CD4-positive, alpha-beta T cell (primary cell): ENCODE measurements at regions not wholly inside any gene's neighbourhood (a gene's known extent, or its start where the extent isn't known, plus 50 kb on each side); places are given as distances from the start of the nearest gene placed in this dataset.

Experiments
- ATAC-seq: fragments of 200-7000 bp; cut with Tn5 transposase; one replicate; pipeline ENCODE4 v1.10.0; 2022; ENCODE audit warnings: mild to moderate bottlenecking; ENCODE audit not compliant: poor library complexity
- CTCF ChIA-PET: fragments of 350-600 bp; sonication (Branson Sonifier 250); formaldehyde crosslinking; loops from one replicate; lab custom pipeline; 2021; ENCODE audit warnings: antibody characterized with exemption, inconsistent platforms; lab: Charles Lee
- POLR2A ChIA-PET: fragments of 350-600 bp; sonication (Branson Sonifier 250); formaldehyde crosslinking; loops from one replicate; lab custom pipeline; 2021; ENCODE audit warnings: antibody characterized with exemption, inconsistent platforms; lab: Charles Lee
- DNase-seq, 14 experiments: peaks; one replicate each; pipeline ENCODE4 v3.0.0-alpha.2; 2013 to 2020; ENCODE audit warnings: mixed read lengths in 2 of 14
- H3K27ac ChIP-seq, 2 donors: one replicate each; pipeline versions ENCODE4 v1.5.1 to v1.7.0; 2013; ENCODE audit warnings: low read length in 2 of 2, low read depth in 1 of 2, mild to moderate bottlenecking in 1 of 2
- H3K27me3 ChIP-seq, 2 experiments: 1 replicate in 1 of 2; 2 replicates in 1 of 2; pipeline versions ENCODE4 v1.6.1 to v1.7.0; 2013; ENCODE audit warnings: low read length in 2 of 2, control low read depth in 1 of 2, mild to moderate bottlenecking in 1 of 2, moderate library complexity in 1 of 2; ENCODE audit not compliant: insufficient read depth in 2 of 2, control insufficient read depth in 1 of 2
- H3K36me3 ChIP-seq: one replicate; pipeline ENCODE4 v1.6.1; 2013; ENCODE audit warnings: low read length, control low read depth; ENCODE audit not compliant: insufficient read depth
- H3K4me1 ChIP-seq: one replicate; pipeline ENCODE4 v1.6.1; 2013; ENCODE audit warnings: low read length, control low read depth; ENCODE audit not compliant: insufficient read depth
- H3K4me3 ChIP-seq: one replicate; pipeline ENCODE4 v1.5.1; 2013; ENCODE audit warnings: mild to moderate bottlenecking, low read length, moderate library complexity
- H3K9me3 ChIP-seq, 2 experiments: 1 replicate in 1 of 2; 2 replicates in 1 of 2; pipeline versions ENCODE4 v1.6.1 to v1.7.0; 2013; ENCODE audit warnings: low read length in 2 of 2, mild to moderate bottlenecking in 2 of 2, control low read depth in 1 of 2, moderate library complexity in 1 of 2; ENCODE audit not compliant: control insufficient read depth in 1 of 2, insufficient read depth in 1 of 2
- H3K27ac Mint-ChIP-seq: one replicate; pipeline ENCODE4 v1.8.0; 2020; ENCODE audit warnings: mixed read lengths
- H3K27me3 Mint-ChIP-seq: one replicate; pipeline ENCODE4 v1.8.0; 2021; ENCODE audit warnings: mixed read lengths
- H3K36me3 Mint-ChIP-seq: one replicate; pipeline ENCODE4 v1.8.0; 2021; ENCODE audit warnings: low read depth, mixed read lengths
- H3K4me1 Mint-ChIP-seq: one replicate; pipeline ENCODE4 v1.8.0; 2021; ENCODE audit warnings: low read depth, mixed read lengths
- H3K4me3 Mint-ChIP-seq: one replicate; pipeline ENCODE4 v1.8.0; 2020; ENCODE audit warnings: mild to moderate bottlenecking, mixed read lengths
- H3K9me3 Mint-ChIP-seq: one replicate; pipeline ENCODE4 v1.8.0; 2020; ENCODE audit warnings: mixed read lengths
- CTCF ChIP-seq: fragments of 200-600 bp; IDR thresholded peaks from one replicate; pipeline ENCODE4 v1.8.0; 2022; ENCODE audit warnings: antibody characterized with exemption, mild to moderate bottlenecking
- intact Hi-C, 2 experiments: fragments of 100-400 bp; cut with DNase I in 1 of 2; cut with micrococcal nuclease in 1 of 2; formaldehyde crosslinking; loops; one replicate each; pipeline versions ENCODE4 v1.15.1 to v1.9.0; 2023 to 2025; cut with DNase I, micrococcal nuclease

GRCh38 chr6:54056105-54056504, 55.1 kb upstream of the MLIP start:
- no peaks in the 10 kb centered on the region for H3K9me3 Mint-ChIP-seq
- H3K27me3 Mint-ChIP-seq = peaks cover 14% of the 10 kb centered on the region

GRCh38 chr6:54057058-54057457, 54.2 kb upstream of the MLIP start:
- POLR2A ChIA-PET = no interaction called here
- Mint-ChIP-seq H3K9me3 (no peaks in the 10 kb centered on the region), H3K27ac (no peak overlapping the region), H3K4me3 (no peak overlapping the region), H3K4me1 (no peaks in the 10 kb centered on the region), H3K27me3 (peaks cover 14% of the 10 kb centered on the region), H3K36me3 (no peaks in the 10 kb centered on the region)
- CTCF ChIA-PET = interaction anchor here (1.1 kb wide), 1 partner anchor 14 kb away, joined by 3 read pairs; no protein-coding TSS in a partner anchor
- Histone ChIP-seq H3K36me3 (no peaks in the 10 kb centered on the region), H3K9me3 (no peaks in the 10 kb centered on the region), H3K4me1 (no peaks in the 10 kb centered on the region), H3K4me3 (no peak overlapping the region), H3K27ac (no peak overlapping the region), H3K27me3 (no peaks in the 10 kb centered on the region)
- no peak for TF ChIP-seq CTCF
- intact Hi-C loops = no loop called here
- no peak for DNase-seq
- ATAC-seq = no peak

More at GRCh38 chr6:54056105-54056504, 55.1 kb upstream of the MLIP start:
- ATAC-seq = no peak
- Mint-ChIP-seq H3K27ac (no peak overlapping the region), H3K4me3 (no peak overlapping the region), H3K4me1 (no peaks in the 10 kb centered on the region), H3K36me3 (no peaks in the 10 kb centered on the region)
- Histone ChIP-seq H3K36me3 (no peaks in the 10 kb centered on the region), H3K27me3 (no peaks in the 10 kb centered on the region), H3K4me1 (no peaks in the 10 kb centered on the region), H3K27ac (no peak overlapping the region), H3K4me3 (no peak overlapping the region), H3K9me3 (no peaks in the 10 kb centered on the region)
- no peak for TF ChIP-seq CTCF
- CTCF ChIA-PET = interaction anchor here (1.1 kb wide), 1 partner anchor 13 kb away, joined by 3 read pairs; no protein-coding TSS in a partner anchor
- POLR2A ChIA-PET = no interaction called here
- DNase-seq = no peak
- intact Hi-C loops = no loop called here

GRCh38 chr6:54058236-54058635, 53.0 kb upstream of the MLIP start:
- intact Hi-C loops = no loop called here
- Mint-ChIP-seq H3K27me3 (peaks cover 14% of the 10 kb centered on the region), H3K9me3 (no peaks in the 10 kb centered on the region), H3K36me3 (no peaks in the 10 kb centered on the region), H3K4me3 (no peak overlapping the region), H3K27ac (no peak overlapping the region), H3K4me1 (no peaks in the 10 kb centered on the region)
- no peaks in the 10 kb centered on the region for H3K4me1 ChIP-seq
- no peaks in the 10 kb centered on the region for H3K9me3 ChIP-seq
- H3K27ac ChIP-seq = no peak overlapping the region
- H3K4me3 ChIP-seq = no peak overlapping the region
- ChIA-PET CTCF (no interaction called here), POLR2A (no interaction called here)
- no peak for TF ChIP-seq CTCF
- no peaks in the 10 kb centered on the region for H3K27me3 ChIP-seq
- H3K36me3 ChIP-seq = no peaks in the 10 kb centered on the region
- ATAC-seq (no peak), DNase-seq (no peak)
